HepG2 (cell line): ENCODE measurements at regions not wholly inside any gene's neighbourhood (a gene's known extent, or its start where the extent isn't known, plus 50 kb on each side); places are given as distances from the start of the nearest gene placed in this dataset.

Experiments used
- ATAC-seq: fragments of 200-7000 bp; cut with Tn5 transposase; 3 replicates; pipeline ENCODE4 v1.9.1; 2020; ENCODE audit warnings: mild to moderate bottlenecking, moderate library complexity
- BruUV-seq: library from RNA; stranded (reverse); fragments of 400-500 nt; replicated peaks from 2 replicates; lab custom pipeline; 2021; lab: Mats Ljungman, UMichigan
- CTCF ChIA-PET: fragments of 300-600 bp; formaldehyde crosslinking; extraction: SDS; loops from one replicate; lab custom pipeline; 2021; ENCODE audit warnings: low total read pairs, inconsistent platforms, low intra/inter-chr PET ratio; lab: Yijun Ruan, JAX
- POLR2A ChIA-PET: fragments of 350-600 bp; sonication (Branson Sonifier 250); formaldehyde crosslinking; loops from one replicate; lab custom pipeline; 2020; ENCODE audit warnings: antibody characterized with exemption, inconsistent platforms; lab: Yijun Ruan, JAX
- DNase-seq: peaks from one replicate; pipeline ENCODE4 v3.0.0-alpha.2; 2015; ENCODE audit warnings: low spot score
- FAIRE-seq: peaks from 3 replicates; lab custom pipeline; 2011; peaks lifted over from hg19 to GRCh38; lab: Jason Lieb, UNC
- H2AFZ ChIP-seq: one replicate; pipeline ENCODE4 v1.6.1; 2011; ENCODE audit warnings: low read length, inconsistent platforms
- H3K27ac ChIP-seq: fragments of 300-600 bp; 3 replicates; pipeline ENCODE4 v1.8.0; 2011; ENCODE audit warnings: mixed run types, mild to moderate bottlenecking, mixed read lengths, low read length, inconsistent platforms; ENCODE audit not compliant: insufficient read depth; ENCODE audit errors: extremely low read length
- H3K27me3 ChIP-seq, 2 experiments: fragments of 200-600 bp in 1 of 2; 2 replicates in 1 of 2; 3 replicates in 1 of 2; pipeline versions ENCODE4 v1.6.0 to v1.8.0; 2011; ENCODE audit warnings: low read length in 2 of 2, mild to moderate bottlenecking in 2 of 2, moderate library complexity in 2 of 2, inconsistent platforms in 1 of 2; ENCODE audit not compliant: insufficient read depth in 2 of 2, control insufficient read depth in 1 of 2
- H3K36me3 ChIP-seq, 2 experiments: fragments of 200-600 bp in 1 of 2; replicated peaks in 1 of 2; 2 replicates in 1 of 2; 3 replicates in 1 of 2; pipeline versions ENCODE4 v1.5.1 to v1.8.0; 2011; ENCODE audit warnings: low read length in 2 of 2, inconsistent platforms in 1 of 2; ENCODE audit not compliant: insufficient read depth in 2 of 2, control insufficient read depth in 1 of 2
- H3K4me1 ChIP-seq: 2 replicates; pipeline ENCODE4 v1.5.1; 2012; ENCODE audit warnings: low read length, inconsistent platforms; ENCODE audit not compliant: insufficient read depth
- H3K4me2 ChIP-seq: 2 replicates; pipeline ENCODE4 v1.6.0; 2011; ENCODE audit warnings: low read depth, low read length, inconsistent platforms
- H3K4me3 ChIP-seq, 3 experiments: fragments of 200-600 bp in 1 of 3; sonication (generic), shearing (Covaris generic) in 1 of 3; replicated peaks in 1 of 3; 2 replicates each; pipeline ENCODE4 v1.5.1; 2011 to 2016; ENCODE audit warnings: low read length in 3 of 3, inconsistent platforms in 2 of 3, low read depth in 2 of 3, mild to moderate bottlenecking in 2 of 3, control low read depth in 1 of 3, mixed read lengths in 1 of 3; ENCODE audit not compliant: insufficient read depth in 1 of 3
- H3K79me2 ChIP-seq: one replicate; pipeline ENCODE4 v1.6.1; 2011; ENCODE audit warnings: low read length, inconsistent platforms; ENCODE audit not compliant: insufficient read depth
- H3K9ac ChIP-seq: 2 replicates; pipeline ENCODE4 v1.6.0; 2011; ENCODE audit warnings: mild to moderate bottlenecking, low read depth, low read length, inconsistent platforms; ENCODE audit not compliant: insufficient read depth
- H3K9me3 ChIP-seq: 2 replicates; pipeline ENCODE4 v1.5.1; 2012; ENCODE audit warnings: mild to moderate bottlenecking, low read length
- H4K20me1 ChIP-seq: 2 replicates; pipeline ENCODE4 v1.6.0; 2011; ENCODE audit warnings: inconsistent platforms, mild to moderate bottlenecking, low read length, moderate library complexity; ENCODE audit not compliant: insufficient read depth
- CEBPB ChIP-seq: IDR thresholded peaks from 2 replicates; pipeline ENCODE4 v1.6.1; 2011; ENCODE audit warnings: low read depth, low read length, improper control_type of control experiment, borderline replicate concordance
- FOXC1 ChIP-seq: sonication (generic); formaldehyde crosslinking; IDR thresholded peaks from 2 replicates; pipeline ENCODE4 v1.8.0; 2022; ENCODE audit warnings: mild to moderate bottlenecking, missing genetic modification reagents, borderline replicate concordance
- MED13 ChIP-seq: sonication (generic); formaldehyde crosslinking; IDR thresholded peaks from 2 replicates; pipeline ENCODE4 v1.5.0; 2020; ENCODE audit warnings: missing genetic modification reagents
- NFIB ChIP-seq: sonication (generic); formaldehyde crosslinking; IDR thresholded peaks from 2 replicates; pipeline ENCODE4 v1.9.0; 2021; ENCODE audit warnings: missing genetic modification reagents, mild to moderate bottlenecking, borderline replicate concordance
- PTBP1 ChIP-seq: fragments of 200-400 bp; formaldehyde crosslinking; IDR thresholded peaks from 2 replicates; pipeline ENCODE4 v1.6.1; 2018; ENCODE audit warnings: low read length, low read depth; ENCODE audit not compliant: poor library complexity, severe bottlenecking
- SNRNP70 ChIP-seq: fragments of 200-400 bp; formaldehyde crosslinking; IDR thresholded peaks from 2 replicates; pipeline ENCODE4 v1.6.1; 2017; ENCODE audit warnings: mild to moderate bottlenecking, low read depth, low read length, moderate library complexity
- WGBS: methylation state at CpG from one replicate; pipeline ENCODE4 v1.1.6; 2017; ENCODE audit warnings: low lambda C conversion rate; 5-methylcytosine and 5-hydroxymethylcytosine counted together
- in situ Hi-C: cut with HindIII; loops from 2 replicates; pipeline ENCODE4 v1.10.0; 2017; ENCODE audit warnings: low pct_unique_long_range_greater_than_20kb; ENCODE audit not compliant: extremely low pct_ligation_motif_present
- intact Hi-C: fragments of 100-400 bp; cut with micrococcal nuclease; formaldehyde crosslinking; loops from one replicate; pipeline ENCODE4 v1.10.0; 2022; ENCODE audit not compliant: unreplicated experiment
- TF ChIP-seq, protein P1 (sequence below): fragments of 450-650 bp; IDR thresholded peaks from 2 replicates; pipeline ENCODE4 v1.6.1; 2016

DNA sequence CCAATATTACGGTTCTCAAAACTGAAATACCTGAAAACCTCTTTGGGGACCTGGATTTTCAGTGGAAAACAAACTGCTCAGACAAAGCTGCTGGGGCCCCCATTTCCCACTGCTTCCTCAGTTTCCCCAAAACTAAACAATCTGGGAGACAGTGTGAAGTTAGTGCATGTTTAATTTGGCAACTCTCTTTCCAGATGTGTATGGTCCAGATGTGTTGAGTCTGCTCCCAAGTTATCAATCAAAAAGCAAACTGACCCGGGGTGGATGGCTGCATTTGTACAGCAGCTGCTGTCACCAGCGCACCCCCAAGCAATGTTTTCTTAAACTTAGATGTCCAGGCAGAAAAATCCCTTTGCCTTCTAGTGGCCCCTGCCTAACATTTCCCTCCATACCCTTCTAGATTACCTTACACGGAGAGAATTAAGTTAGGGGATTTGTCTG, 136.9 kb downstream of the COPS8 start:
- no TSS peak for BruUV-seq
- no peak overlapping the region for H3K27ac ChIP-seq
- H3K4me2 ChIP-seq = no peak overlapping the region
- H3K4me3 ChIP-seq = no peak overlapping the region
- no peaks in the 10 kb centered on the region for H3K36me3 ChIP-seq
- H3K4me1 ChIP-seq = no peaks in the 10 kb centered on the region
- H3K9me3 ChIP-seq = no peaks in the 10 kb centered on the region
- no peaks in the 10 kb centered on the region for H3K79me2 ChIP-seq
- no peak overlapping the region for H3K9ac ChIP-seq
- ChIA-PET POLR2A (no interaction called here), CTCF (no interaction called here)
- WGBS = 14% methylated on average over 4 of the region's 4 CpGs
- FAIRE-seq (no peak), ATAC-seq (no peak), DNase-seq (no peak)
- in situ Hi-C loops (no loop called here), intact Hi-C loops (no loop called here)
- H3K27me3 ChIP-seq = peaks cover 0 to 16% of the 10 kb centered on the region in 2 experiments; a peak in 2 of 5 replicates
- no peak for TF ChIP-seq MED13 (CRISPR knock-in tag)
- TF ChIP-seq NFIB (CRISPR knock-in tag) = no peak
- no peak overlapping the region for H2AFZ ChIP-seq
- H4K20me1 ChIP-seq = no peaks in the 10 kb centered on the region

DNA sequence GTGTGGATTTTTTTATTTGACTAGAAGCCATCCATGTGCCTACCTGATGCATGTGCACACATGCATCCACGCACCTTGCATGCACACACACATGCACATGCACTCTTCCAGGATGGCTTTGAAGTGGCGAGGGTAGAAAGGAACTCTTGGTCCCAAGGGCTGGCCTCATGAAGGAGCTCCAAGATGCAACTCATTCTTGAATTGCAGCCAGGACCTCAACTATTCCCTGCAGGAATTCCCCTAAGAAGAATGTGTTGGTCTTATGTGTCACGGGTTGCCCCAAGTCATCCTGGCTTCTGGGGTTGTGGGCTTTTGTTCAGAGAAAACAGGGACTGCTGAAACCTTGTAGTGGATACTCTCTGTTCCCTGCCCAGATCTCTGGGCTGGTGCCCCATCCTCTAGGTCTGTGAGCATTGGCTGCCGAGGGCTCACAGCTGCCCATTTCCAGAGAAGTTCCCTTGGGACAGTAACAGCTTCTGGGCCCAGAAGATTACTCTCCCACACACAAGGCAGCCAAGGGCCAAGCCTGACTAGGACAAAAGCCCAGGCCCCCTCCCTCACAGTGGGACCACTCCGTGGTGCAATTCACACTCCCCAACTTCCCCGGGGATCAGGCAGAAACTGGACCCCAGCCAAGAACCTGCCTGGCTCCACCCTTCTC, 137.6 kb downstream of the COPS8 start:
- CTCF ChIA-PET = no interaction called here
- intact Hi-C loops = no loop called here
- 7% methylated on average over 4 of the region's 6 CpGs for WGBS

More for the DNA sequence above, 137.6 kb downstream of the COPS8 start:
- FAIRE-seq = no peak
- POLR2A ChIA-PET = no interaction called here
- H3K27me3 ChIP-seq = peaks cover 0 to 14% of the 10 kb centered on the region in 2 experiments; a peak in 2 of 5 replicates
- H3K9ac ChIP-seq = no peak overlapping the region
- H2AFZ ChIP-seq = no peak overlapping the region
- no peaks in the 10 kb centered on the region for H3K9me3 ChIP-seq
- no peak overlapping the region for H3K4me2 ChIP-seq
- no peaks in the 10 kb centered on the region for H3K36me3 ChIP-seq
- no TSS peak for BruUV-seq
- H3K4me3 ChIP-seq = no peak overlapping the region
- DNase-seq = no peak
- in situ Hi-C loops = no loop called here
- H3K27ac ChIP-seq = no peak overlapping the region
- H4K20me1 ChIP-seq = no peaks in the 10 kb centered on the region
- no peaks in the 10 kb centered on the region for H3K79me2 ChIP-seq
- ATAC-seq = no peak
- TF ChIP-seq FOXC1 (CRISPR knock-in tag) = no peak
- no peak for TF ChIP-seq SNRNP70
- TF ChIP-seq, protein P1, sequence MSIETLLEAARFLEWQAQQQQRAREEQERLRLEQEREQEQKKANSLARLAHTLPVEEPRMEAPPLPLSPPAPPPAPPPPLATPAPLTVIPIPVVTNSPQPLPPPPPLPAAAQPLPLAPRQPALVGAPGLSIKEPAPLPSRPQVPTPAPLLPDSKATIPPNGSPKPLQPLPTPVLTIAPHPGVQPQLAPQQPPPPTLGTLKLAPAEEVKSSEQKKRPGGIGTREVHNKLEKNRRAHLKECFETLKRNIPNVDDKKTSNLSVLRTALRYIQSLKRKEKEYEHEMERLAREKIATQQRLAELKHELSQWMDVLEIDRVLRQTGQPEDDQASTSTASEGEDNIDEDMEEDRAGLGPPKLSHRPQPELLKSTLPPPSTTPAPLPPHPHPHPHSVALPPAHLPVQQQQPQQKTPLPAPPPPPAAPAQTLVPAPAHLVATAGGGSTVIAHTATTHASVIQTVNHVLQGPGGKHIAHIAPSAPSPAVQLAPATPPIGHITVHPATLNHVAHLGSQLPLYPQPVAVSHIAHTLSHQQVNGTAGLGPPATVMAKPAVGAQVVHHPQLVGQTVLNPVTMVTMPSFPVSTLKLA = peak; percentile 54; the same call in 1 of the 2 replicates
- no peak for TF ChIP-seq PTBP1
- no peak for TF ChIP-seq CEBPB
- no peaks in the 10 kb centered on the region for H3K4me1 ChIP-seq
